ENCODE measurements at regions not wholly inside any gene's neighbourhood (a gene's known extent, or its start where the extent isn't known, plus 50 kb on each side); places are given as distances from the start of the nearest gene placed in this dataset.

DNA sequence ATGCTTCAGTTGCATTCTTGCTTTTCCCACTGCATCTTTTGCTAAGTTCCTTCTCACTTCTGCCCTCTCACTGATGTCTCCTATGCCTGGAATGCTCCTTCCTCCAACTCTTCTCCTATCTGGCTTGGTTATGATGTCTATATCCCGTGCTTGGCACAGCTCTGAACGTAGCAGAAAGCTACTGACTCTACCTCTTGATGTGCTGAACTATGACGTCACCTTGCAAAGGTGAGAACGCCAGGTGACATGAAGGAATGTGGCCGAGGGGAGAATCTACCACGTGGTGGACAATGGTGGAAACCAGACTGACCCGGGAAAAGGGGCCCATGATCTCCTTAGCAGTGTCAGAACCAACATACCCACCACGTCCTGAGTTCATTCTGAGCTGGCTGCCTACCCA, 209.7 kb downstream of the SH3BP4 start:
- intact Hi-C loops (cut with DNase I) = no loop called here
- DNase-seq (ENCODE audit: low spot score) = no peak

DNA sequence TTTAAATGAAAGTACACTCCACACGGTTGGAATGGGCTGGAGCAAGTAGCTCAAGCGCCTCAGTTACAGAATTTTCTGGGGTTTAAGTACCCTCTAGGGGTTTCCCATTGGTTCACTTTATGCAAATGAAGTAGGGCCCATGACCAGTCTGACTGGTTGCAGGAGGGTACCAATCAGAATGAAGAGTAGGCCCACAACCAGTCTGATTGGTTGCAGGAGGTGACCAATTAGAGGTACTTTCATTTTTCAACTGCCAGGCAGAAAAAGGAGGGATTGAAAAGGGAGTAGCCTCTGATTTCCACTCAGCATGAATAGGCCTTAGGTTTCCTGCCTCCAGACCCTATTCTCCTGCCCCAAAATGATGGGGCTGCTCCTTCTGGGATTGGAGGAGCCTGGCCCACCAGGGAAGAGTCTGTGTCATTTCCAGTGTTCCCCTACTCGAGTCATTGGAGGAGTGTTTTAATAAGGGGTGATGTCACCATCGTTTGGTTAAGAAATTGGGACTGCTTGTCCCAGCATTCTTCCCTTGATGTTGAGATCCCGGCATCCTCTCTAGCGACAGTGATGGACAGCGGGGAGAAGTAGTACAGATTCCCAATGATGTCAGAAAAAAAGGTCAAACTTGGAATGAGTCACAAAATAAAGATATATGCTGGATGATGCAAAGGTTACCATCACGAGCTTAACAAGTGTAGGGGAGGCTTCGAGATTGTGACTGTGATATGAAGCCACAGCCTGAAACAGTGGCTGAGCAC, 210.4 kb downstream of the SH3BP4 start:
- intact Hi-C loops (cut with DNase I) = no loop called here
- DNase-seq (ENCODE audit: low spot score) = no peak

DNA sequence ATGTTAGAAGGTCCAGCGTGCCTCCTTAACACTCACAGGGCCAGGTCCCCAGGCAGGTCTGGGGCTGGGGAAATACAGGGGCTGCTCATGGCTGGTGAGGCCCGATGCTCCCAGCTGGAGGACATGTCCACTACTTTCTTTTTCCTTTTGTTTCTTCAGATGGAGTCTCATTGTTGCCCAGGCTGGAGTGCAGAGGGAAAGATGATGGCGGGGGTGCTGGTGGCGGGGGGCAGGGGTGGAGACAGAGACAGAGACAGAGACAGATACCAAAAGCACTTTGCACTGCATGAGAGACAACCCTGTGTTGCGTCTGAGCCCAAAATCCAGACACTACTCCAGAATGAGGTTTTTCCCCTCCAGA, 211.0 kb downstream of the SH3BP4 start:
- DNase-seq (ENCODE audit: low spot score) = no peak
- intact Hi-C loops (cut with DNase I) = no loop called here

DNA sequence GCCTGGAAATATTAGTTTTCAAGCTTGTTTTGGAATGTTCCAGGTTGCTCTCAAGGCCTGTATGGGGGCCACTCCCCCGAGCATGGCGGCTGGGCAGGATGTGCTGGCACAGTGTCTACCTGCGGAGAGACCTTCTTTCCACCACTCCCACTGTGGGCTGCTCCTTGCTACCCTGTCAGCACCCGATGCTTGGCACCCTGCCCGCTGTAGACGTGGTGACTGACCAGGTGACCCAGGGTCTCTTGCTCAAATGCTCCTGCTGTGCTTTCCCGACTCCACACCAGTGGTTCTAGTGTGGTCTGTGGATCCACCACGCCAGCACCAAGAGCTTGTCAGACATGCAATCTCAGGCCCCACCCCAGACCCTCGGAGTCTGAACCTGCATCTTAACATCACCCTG, 213.3 kb downstream of the SH3BP4 start:
- intact Hi-C loops (cut with DNase I) = no loop called here
- no peak for DNase-seq (ENCODE audit: low spot score)

DNA sequence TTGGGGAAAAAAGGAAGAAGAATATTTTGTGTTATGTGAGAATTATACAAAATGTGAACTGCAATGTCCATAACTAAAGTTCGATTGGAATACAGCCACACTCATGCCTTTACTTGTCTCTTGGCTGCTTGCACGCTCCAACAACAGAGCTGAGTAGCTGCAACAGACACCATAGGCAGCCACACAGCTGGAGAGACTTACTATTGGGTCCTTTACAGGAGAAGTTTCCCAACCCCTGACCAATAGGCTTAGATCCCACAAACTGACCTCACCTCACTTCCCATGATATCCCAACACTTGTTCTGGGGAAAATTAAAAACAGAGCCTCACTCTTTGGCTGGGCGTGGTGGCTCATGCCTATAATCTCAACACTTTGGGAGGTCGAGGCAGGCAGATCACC, 213.8 kb downstream of the SH3BP4 start:
- intact Hi-C loops (cut with DNase I) = no loop called here
- DNase-seq (ENCODE audit: low spot score) = no peak

DNA sequence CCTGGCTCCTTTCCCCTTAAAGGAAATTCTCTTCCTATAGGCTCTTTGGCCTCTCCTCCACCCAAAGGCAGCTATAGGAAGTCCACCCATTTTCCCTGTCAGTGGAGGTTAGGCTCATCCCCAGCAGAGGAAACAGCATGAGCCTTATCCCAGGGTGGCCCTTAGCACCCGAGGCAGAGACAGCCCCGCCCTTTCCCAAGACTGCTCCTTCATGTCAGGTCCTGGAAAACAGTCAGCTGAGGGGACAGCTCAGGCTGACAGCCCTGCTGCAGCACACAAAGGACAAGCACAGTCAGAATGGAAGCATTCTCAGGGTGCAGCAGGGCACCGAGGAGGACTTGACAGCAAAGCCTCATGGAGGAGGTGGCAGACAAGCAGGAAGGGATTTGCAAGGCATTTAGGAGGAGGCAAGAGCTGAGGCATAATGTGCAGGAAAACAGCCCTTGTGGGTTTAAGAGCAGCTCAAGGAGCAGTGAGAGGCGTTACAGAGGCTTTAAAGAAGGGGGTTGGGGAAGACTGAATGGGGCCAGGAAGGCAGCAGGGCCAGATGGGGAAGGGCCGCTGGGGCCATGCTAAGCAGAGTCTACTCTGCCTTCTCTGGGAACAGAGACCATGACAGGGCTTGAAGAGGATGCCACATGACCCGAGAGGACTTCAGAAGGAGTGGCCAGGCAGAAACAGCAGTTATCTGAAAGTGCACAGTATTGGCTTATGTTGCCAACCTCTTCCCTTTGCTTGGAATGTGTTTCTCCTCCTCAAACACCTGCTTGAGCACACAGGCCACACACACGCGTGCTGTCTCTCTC, 216.6 kb downstream of the SH3BP4 start:
- intact Hi-C loops (cut with DNase I) = no loop called here
- DNase-seq (ENCODE audit: low spot score) = no peak

DNA sequence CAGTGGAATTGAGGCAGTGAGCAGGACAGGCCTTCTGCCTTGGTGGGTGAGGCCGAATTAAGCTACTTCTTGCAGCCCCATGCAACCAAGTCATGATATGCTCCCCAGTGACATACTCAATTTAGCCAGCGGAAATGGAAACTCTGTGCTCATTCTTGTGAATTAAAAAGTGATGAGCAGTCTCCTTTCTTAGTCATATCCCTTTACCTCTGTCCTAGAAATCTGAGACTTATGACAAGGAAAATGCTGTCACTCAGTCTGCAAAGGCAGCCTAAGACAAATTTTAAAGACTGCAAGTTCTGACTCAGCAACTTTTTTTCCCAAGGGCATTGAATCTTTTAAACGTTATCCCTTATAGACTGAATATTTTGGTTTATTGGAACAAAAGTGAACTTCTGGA, 218.2 kb downstream of the SH3BP4 start:
- DNase-seq (ENCODE audit: low spot score) = no peak
- intact Hi-C loops (cut with DNase I) = loop anchor here in 1 of 2 donors (5.0 kb wide), 1 partner anchor 398 kb away; no protein-coding TSS in a partner anchor

DNA sequence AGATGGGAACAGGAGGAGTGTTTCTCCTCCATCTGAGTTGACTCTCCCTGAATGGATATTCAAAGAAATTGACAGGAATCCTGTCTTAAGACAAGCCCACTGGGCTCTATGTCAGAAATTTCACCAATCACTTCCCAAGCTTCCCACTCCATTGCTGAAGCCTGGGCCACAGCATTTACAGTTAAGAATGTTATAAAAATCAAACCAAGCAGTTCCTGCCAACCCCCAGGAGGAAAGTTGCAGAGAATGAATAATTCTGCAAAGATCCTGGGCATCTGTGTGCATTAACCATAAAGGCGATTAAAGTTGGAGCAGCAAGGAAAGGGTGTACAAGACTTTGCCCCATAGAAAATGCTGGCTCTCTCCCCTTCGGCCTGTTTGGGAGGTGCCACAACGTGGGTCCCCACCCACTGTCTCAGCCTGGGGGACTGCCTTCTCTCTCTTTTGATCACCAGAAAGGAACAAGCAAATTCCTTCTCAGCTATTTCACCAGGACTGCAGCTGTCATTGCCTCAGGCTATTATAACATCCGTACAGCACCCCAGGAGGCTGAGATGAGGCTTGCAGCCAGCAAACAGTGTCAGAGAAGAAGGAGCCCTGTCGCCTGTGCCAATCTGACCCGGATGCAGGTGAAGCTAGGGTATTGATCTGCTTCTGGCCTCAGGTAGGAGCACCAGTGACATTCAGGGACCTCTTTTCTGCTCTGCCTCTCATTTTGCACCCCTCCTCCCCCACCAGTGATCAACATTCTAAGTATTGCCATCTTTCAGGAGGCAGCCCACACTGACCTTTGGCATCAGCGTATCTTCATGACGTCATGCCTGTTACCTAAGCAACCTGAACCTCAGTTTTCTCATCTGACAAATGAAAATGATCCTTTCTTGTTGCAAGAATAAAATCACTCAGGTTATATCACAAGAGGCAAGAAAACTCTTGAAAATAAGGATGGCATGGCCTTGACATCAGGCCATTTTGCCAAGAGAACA, 219.0 kb downstream of the SH3BP4 start:
- intact Hi-C loops (cut with DNase I) = loop anchor here in 1 of 2 donors (5.0 kb wide), 1 partner anchor 399 kb away; no protein-coding TSS in a partner anchor
- no peak for DNase-seq (ENCODE audit: low spot score)

DNA sequence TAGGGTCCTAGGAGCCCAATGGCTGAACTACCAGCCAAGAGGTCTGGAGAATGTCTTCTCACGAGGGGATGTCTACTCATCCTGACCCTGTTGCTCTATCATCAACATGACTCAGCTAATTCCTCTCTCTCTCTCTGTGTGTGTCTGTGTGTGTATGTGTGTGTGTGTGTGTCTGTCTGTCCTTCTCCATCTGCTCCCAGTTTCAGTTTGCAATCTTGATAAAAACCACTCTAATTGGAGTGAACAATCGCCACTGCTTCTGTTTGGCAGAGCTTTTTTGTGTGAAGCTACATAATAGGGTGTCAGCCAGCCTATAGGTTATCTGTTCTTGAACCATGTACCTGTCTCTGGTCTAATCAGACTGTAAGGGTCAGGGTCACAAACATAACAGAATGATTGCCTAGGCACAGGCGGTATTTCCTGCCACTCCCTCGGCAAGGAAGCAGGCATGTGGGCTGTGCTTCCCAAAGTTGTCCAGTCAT, 219.8 kb downstream of the SH3BP4 start:
- intact Hi-C loops (cut with DNase I) = loop anchor here in 1 of 2 donors (5.0 kb wide), 1 partner anchor 399 kb away; no protein-coding TSS in a partner anchor
- DNase-seq (ENCODE audit: low spot score) = no peak

DNA sequence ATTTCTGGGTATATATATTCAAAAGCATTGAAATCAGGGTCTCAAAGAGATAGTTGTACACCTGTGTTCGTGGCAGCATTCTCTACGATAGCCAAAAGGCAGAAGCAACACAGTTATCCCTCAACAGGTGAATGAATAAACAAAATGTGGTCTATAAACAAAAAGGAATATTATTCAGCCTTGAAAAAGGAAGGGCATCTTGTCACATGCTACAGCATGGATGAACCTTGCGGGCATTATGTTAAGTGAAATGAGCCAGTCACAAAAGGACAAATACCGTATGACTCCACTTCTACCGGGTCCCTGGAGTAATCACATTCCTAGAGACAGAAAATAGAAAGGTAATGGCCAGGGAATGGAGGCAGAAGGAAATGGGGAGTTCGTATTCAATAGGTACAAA, 228.8 kb downstream of the SH3BP4 start:
- intact Hi-C loops (cut with DNase I) = no loop called here
- DNase-seq (ENCODE audit: low spot score) = no peak

DNA sequence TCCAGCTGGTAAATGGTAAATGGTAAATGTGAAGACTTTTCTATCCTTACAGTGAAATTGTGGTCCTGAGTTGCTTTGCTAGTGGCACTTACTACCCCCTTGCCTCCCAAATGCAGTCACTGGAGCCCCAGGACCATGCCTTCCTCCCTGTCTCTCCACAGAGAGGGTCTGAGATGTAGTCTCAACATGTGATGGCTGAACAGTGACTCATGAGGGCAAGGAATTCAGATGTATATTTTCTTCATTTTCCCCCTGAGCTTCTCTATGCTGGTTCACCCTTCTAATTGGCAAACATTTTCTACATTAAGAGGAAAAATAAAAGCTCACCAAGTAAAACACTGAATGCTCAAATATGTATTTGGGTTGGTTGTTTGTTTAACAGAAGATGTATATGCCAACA, 232.0 kb downstream of the SH3BP4 start:
- intact Hi-C loops (cut with DNase I) = no loop called here
- no peak for DNase-seq (ENCODE audit: low spot score)

DNA sequence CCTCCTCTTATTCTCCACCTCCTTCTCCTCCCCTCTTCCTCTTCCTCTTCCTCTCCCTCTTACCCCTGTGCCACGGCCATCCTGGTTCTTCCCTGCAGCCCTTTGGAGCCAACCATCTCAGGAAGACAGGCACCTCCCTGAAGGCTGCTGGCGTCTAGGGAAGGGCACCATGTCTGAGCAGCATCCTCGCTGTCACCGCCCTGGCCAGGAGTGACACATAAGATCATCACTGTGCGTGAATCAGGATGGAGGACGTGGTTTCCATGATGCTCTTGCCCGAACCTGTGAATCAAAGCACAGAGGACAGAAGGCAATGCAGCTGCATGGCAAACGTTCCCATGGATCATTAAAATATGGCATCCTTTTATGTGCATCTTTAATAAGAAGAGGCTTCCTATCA, 236.0 kb downstream of the SH3BP4 start:
- no peak for DNase-seq (ENCODE audit: low spot score)
- intact Hi-C loops (cut with DNase I) = no loop called here

DNA sequence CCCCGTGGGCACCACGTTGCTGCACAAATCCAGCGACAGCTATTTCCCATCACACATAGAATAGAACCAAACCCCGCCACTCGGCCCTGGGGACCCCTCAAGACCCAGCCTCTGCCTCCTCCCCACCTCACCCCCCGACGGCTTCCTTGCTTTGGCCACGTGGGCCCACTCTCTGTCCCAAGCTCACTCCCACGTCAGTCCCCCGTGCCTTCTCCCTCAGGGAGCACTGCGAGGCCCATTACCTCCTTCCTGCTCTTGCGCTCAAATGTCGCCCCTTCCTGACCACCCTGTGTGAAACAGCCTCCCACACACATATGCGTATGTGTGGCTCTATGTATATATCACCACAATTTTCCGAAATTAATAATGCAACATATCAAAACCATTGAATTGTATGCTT, 239.7 kb downstream of the SH3BP4 start:
- intact Hi-C loops (cut with DNase I) = no loop called here
- no peak for DNase-seq (ENCODE audit: low spot score)

DNA sequence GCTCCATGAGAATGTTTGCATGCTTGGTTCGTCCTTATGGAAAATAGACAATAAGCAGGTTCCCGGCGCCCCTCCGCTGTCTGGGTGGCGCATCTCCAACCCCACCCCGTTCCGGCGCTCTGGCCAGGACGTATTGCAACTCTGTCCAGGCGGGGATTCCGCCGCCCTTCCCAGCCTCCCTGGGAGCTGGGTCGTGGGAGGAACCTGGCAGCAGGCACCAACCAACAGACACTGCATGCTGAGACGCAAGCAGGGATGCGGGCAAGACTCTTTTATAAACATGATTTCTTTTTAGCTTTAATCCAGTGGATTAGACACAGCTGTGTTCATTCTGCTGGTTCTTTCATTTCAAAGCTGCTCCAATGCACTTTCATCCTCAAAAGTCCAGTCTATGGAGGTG, 240.2 kb downstream of the SH3BP4 start:
- no peak for DNase-seq (ENCODE audit: low spot score)
- intact Hi-C loops (cut with DNase I) = no loop called here

DNA sequence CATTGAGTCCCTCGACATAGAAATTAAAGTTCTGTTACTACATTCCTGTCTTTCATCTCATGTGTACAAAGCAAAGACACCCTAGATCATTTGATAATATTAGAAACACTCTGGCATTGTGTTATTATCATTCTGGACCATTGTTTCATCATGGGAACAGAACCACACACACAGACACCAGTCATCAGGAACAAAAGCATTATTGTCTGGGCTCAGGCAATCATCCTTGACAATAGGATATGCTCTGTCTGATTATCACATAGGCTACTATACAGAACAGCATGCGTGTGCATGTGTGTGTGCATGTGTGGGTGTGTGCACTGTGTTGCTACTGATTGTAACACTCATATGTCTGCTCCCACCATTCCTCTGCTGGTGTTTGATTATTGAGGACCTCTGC, 242.5 kb downstream of the SH3BP4 start:
- intact Hi-C loops (cut with DNase I) = no loop called here

DNA sequence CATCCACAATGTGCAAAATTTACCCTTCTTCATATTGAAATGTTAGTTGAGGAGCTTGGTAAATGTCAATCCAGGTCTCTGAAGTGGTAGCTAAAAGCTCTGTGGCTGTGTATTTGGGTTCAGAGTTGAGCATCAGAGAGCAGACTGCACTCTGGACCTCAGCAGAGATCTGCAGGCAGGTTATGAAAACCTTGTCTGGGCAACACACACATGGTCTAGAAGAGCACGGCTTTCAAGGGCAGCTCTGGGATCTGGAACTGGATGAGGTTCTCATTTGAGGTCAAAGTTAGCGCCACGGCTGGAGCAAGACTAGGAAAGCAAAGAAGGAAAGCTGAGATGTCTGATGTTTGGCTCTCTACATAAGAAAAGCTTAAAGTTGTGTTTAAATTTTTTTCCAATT, 243.0 kb downstream of the SH3BP4 start:
- DNase-seq (ENCODE audit: low spot score) = no peak
- intact Hi-C loops (cut with DNase I) = no loop called here

More for the DNA sequence above, 242.5 kb downstream of the SH3BP4 start:
- DNase-seq (ENCODE audit: low spot score) = no peak

DNA sequence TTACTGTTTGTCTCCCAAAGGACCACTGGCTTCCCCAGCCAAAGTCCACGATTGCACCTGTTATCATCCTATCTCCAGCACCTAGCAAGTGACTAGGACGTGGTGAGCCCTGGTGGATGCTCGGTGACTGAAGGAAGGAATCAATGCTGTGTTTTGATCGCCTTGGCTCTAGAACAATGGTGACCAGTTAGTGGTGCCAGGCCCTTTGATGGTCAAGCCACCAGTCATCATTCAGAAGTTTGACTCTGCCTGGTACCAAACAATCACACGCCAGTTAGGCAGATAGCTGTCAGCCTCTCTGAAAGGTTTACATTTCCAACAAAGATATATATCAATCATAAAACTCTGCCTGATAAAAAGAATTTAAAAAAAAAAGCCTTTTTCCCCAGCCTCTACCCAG, 244.1 kb downstream of the SH3BP4 start:
- DNase-seq (ENCODE audit: low spot score) = no peak
- intact Hi-C loops (cut with DNase I) = no loop called here

DNA sequence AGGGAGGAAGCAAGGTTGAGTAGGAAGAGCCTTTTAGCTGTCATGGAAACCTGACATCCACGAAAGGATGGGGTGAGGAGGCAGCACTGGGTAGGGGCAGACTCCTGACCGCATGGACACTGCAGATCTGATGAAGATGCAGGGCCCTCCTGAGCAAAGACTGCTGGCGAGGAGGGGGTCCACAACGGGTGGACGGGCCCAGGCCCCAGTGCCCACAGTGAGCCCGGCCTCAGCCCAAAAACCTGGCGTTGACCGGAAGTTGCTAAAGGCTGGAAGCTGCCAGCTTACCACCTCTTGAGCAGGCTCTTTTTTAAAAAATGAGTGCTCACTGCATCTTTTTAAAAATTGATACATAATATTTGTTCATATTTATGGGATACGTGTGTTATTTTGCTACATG, 247.3 kb downstream of the SH3BP4 start:
- intact Hi-C loops (cut with DNase I) = no loop called here
- DNase-seq (ENCODE audit: low spot score) = no peak

DNA sequence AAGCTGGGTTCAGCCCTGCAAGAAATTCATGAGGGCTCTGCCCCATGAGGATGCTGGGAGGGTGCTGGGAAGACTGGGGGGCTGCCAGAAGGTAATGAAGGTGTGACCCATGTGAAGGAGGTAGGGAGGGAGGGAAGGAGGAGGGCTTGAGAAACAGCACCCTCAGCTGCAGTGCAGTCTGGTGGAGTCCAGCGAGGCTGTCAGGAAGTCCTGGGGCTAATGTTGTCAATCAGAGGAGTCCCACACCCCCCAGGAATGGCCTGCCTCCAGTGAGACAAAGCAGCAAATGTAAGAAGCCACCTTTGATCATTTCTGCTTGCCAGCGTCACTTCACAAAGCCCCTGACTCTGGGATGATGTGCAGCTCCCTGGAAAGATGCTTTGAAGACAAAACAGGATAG, 248.4 kb downstream of the SH3BP4 start:
- no peak for DNase-seq (ENCODE audit: low spot score)
- intact Hi-C loops (cut with DNase I) = no loop called here

DNA sequence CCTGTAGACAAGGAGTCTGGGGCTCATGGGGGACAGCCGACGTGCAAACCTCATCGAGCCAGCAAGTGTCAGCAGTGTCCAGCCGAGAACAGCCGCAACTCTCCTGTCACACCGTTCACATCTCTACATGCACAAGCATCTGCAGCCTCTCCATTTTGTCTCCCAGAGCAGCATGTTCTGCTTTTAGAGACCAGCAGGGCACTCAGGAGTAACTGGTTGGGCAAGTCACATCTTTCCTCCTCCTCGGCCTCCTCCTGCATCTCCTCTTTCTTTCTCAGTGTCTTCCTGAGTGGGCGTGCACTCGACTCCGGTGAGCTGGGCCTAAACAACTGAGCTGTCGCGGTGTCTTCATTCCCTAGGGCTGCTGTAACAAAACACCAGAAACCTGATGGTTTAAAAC, 249.9 kb downstream of the SH3BP4 start:
- no peak for DNase-seq (ENCODE audit: low spot score)
- intact Hi-C loops (cut with DNase I) = no loop called here

Data from posterior vena cava (tissue), 2 donors.